HG03342 (cell line): ENCODE measurements at regions not wholly inside any gene's neighbourhood (a gene's known extent, or its start where the extent isn't known, plus 50 kb on each side); places are given as distances from the start of the nearest gene placed in this dataset.
"Not testable (repeated sequence)": the region's sequence is repeated elsewhere in the genome, so short reads cannot be mapped to it uniquely, and the experiment has no call there.

Experiments
- ATAC-seq: cut with Tn5 transposase; IDR thresholded peaks from one replicate; pipeline ENCODE4 v1.9.1; 2021; ENCODE audit warnings: mild to moderate bottlenecking, moderate library complexity; ENCODE audit not compliant: unreplicated experiment

GRCh38 chr14:55884819-55885218 is 233.4 kb upstream of the PELI2 start:
- no peak for ATAC-seq

- no peak for ATAC-seq
Measured at GRCh38 chr14:55889124-55889523, 229.1 kb upstream of the PELI2 start.

GRCh38 chr14:55891692-55892091 is 226.5 kb upstream of the PELI2 start:
- no peak for ATAC-seq

GRCh38 chr14:55892906-55893305 is 225.3 kb upstream of the PELI2 start:
- no peak for ATAC-seq

GRCh38 chr14:55893705-55894104 is 224.5 kb upstream of the PELI2 start:
- ATAC-seq, result no peak

- no peak for ATAC-seq
Measured at GRCh38 chr14:55897031-55897430, 221.2 kb upstream of the PELI2 start.

- no peak for ATAC-seq
Measured at GRCh38 chr14:55898938-55899337, 219.3 kb upstream of the PELI2 start.

GRCh38 chr14:55899531-55899930 is 218.7 kb upstream of the PELI2 start:
- ATAC-seq, result no peak

GRCh38 chr14:55900749-55901148 is 217.5 kb upstream of the PELI2 start:
- ATAC-seq, result no peak

GRCh38 chr14:55901291-55901690 is 216.9 kb upstream of the PELI2 start:
- no peak for ATAC-seq

- ATAC-seq, result no peak
Measured at GRCh38 chr14:55902241-55902640, 216.0 kb upstream of the PELI2 start.

- no peak for ATAC-seq
Measured at GRCh38 chr14:55904086-55904485, 214.1 kb upstream of the PELI2 start.

GRCh38 chr14:55908106-55908505 is 210.1 kb upstream of the PELI2 start:
- ATAC-seq, result no peak

- no peak for ATAC-seq
Measured at GRCh38 chr14:55909879-55910278, 208.3 kb upstream of the PELI2 start.

- no peak for ATAC-seq
Measured at GRCh38 chr14:55910601-55911243, 207.5 kb upstream of the PELI2 start.

- ATAC-seq, result no peak
Measured at GRCh38 chr14:55911776-55912175, 206.4 kb upstream of the PELI2 start.

GRCh38 chr14:55912344-55912743 is 205.9 kb upstream of the PELI2 start:
- ATAC-seq, result no peak

GRCh38 chr14:55913324-55914025 is 204.7 kb upstream of the PELI2 start:
- ATAC-seq, result no peak

- no peak for ATAC-seq
Measured at GRCh38 chr14:55914771-55915170, 203.4 kb upstream of the PELI2 start.

GRCh38 chr14:55915456-55915855 is 202.8 kb upstream of the PELI2 start:
- no peak for ATAC-seq

- ATAC-seq, result not testable (repeated sequence)
Measured at GRCh38 chr14:55919800-55920199, 198.4 kb upstream of the PELI2 start.

GRCh38 chr14:55921511-55921910 is 196.7 kb upstream of the PELI2 start:
- no peak for ATAC-seq

GRCh38 chr14:55926007-55926406 is 192.2 kb upstream of the PELI2 start:
- ATAC-seq, result no peak
